DMS79 treated with DMSO at 0.1 percent for 48 hours (cell line): ENCODE measurements at regions not wholly inside any gene's neighbourhood (a gene's known extent, or its start where the extent isn't known, plus 50 kb on each side); places are given as distances from the start of the nearest gene placed in this dataset.

Experiments
- DNase-seq: peaks from one replicate; lab custom pipeline; 2025; lab: John Stamatoyannopoulos, UW

DNA sequence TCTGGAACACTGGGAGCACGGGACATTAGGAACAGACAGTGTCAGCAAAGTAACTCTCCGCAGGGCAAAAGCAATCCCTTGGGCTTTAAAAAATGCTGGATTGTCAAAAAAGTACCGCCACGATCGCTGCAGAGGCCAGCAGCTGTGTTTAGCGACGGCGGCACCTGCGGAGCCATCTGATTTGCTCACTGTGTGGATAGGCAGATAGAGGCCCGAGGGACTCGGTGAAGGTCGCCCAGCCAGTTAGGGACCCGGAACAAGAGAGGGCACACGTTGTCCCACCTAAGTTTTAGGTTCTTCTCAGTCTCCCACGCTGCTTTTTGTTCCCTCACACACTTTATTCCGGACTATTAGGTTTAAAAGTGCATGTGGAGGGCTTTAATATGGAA lies 238.3 kb downstream of the TEX29 start:
- no peak for DNase-seq

DNA sequence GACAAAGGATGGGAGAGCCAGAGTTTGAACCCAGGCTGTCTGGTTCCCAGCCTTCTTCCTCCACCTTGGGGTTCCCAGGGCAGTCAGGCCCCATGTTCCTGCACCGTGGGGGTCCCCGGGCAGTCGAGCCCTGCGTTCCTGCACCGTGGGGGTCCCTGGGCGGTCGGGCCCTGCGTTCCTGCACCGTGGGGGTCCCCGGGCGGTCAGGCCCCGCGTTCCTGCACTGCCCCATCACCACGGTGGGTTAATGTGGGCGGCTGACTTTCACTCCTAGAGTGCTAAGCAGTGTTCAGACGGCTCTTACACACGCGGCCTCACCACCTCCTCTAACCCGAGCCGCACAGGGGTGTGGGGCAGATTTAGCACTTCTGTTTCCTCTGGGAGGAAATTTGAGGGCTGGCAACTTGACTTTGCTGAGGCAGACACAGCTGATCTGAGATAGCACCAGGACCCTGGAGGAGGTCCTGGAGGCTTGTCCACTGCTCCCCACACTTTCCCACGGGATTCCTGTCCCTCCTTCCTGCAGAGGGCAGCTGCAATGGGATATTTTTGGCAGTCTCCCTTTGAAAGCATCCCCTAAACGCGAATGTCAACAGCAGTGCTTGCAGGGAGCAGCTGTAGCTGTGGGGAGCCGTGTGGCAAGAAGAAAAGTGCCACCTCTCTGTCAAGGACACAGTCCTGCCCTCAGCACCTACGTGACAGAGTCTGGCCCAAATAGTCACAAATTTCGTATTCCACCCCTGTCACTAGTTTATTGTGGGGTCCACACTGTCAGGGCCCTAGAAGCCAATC lies 239.4 kb downstream of the TEX29 start:
- DNase-seq: no peak

DNA sequence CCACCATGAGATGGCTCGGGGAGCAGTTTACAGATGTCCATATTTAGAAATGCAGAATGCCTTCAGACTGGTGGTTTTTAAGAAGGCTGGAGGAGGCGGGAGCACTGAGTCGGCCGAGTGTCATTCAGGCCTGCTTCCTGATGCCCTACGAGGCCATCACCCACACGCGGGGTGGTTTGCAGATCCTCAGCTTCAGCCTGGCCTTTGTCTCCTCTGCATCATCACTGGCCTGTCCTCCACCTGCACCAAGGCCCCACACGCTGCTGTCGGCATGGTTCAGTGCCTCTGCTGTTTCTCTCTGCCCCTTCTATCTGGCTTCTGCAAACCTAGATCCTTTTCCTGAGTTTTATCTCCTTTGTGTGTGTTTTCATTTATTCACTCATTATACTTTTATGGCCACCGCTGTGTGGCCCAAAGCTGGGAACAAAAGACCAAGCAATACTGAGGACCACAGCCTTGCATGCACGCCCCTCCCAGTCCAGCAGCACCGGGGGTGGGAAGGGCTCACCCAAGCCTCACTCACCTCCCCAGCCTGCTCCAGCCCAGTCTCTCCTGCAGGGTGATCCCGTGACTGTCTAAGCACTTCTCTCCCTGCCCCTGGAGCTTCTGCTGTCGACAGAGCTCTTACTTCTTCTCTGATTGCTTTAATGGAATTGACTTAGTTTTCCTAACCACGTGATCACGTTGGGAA lies 240.8 kb downstream of the TEX29 start:
- DNase-seq: no peak

DNA sequence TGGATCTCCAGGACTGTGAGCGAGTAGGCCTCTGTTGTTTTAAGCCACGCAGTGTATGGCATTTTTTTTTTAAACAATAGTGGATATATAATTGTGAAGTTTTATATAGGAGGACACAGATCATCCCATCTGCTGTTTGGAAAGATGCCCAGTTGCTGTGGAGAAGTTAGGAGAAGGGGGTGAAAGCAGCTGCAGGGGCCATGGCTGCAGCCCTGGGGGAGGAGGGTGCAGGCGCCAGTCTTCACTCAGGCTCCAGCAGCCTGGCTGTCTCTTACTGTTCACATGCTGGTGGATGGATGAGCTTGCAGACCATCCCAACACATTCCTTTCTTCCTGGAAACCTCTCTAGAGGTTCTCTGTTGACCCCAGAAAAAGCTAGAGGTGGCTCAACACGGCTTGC lies 242.3 kb downstream of the TEX29 start:
- no peak for DNase-seq

DNA sequence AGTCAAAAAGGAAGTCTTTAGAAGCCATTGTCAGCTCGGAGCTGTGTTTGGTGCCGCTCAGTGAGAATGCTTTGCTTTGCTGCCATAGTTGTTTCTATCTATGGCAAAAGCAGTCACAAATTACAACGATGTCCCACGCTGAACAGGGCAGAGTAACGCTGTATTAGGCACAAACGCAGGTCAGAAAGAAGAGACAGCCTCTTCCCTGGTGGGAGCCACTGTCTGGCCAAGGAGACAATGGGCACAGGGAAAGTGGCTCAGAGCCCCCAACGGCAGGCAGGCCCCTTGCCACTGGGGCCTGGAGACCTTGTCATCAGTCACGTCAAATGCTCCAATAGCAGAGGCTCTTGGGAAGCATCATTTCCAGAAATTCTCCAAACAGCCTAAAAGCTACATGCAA lies 244.2 kb downstream of the TEX29 start:
- no peak for DNase-seq

DNA sequence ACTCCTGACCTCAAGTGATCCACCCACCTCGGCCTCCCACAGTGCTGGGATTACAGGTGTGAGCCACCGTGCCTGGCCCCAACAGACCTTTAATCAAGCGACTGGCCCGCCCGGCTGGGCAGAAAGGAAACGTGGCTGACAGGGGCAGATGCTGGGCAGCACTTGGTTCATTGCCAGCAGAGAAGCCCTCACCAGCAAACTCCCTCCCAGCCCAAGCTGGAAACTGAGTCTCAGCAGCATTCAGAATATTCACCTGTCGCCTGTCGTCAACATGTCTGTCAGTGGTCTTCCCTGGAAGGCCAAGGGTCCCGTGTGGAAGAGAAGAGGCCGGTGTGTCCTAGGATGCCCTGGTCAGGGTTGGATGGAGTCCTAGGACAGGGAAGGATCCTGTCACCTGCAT lies 245.0 kb downstream of the TEX29 start:
- DNase-seq: no peak

DNA sequence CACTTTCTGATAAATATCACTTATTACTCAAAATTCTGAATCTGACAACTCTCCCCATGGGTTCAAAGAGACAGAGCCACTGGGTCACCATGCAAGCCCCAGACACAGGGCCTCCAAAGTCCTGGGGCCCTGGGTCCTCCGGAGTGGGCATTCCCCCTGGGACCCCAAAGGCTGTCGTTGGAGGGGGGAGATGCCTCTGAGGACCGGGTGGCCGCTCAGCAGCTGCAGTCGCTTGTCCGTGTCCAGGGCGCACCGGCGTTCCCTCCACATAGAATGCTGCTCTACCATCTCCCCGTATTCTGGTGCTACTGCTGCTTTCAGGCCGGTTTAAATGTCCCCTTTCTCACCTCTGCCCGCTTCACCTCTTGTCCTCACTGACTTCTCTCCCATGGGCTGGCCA lies 246.1 kb downstream of the TEX29 start:
- DNase-seq: no peak

DNA sequence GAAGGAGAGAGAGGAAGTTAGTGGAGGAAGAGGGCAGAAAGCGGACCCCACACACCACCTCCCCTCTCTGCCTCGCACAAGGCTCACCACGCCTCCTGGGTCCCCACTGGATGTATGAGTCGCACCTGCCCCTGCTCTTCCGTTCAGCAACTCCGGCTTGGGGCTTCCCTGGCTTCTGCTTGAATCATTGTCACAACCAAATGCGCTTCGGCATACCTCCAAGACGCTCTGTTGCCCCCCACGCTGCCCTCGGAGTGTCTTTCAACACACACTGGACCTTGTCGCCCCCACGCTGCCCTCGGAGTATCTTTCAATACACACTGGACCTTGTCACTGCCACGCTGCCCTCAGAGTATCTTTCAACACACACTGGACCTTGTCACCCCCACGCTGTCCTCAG lies 247.2 kb downstream of the TEX29 start:
- DNase-seq: no peak

DNA sequence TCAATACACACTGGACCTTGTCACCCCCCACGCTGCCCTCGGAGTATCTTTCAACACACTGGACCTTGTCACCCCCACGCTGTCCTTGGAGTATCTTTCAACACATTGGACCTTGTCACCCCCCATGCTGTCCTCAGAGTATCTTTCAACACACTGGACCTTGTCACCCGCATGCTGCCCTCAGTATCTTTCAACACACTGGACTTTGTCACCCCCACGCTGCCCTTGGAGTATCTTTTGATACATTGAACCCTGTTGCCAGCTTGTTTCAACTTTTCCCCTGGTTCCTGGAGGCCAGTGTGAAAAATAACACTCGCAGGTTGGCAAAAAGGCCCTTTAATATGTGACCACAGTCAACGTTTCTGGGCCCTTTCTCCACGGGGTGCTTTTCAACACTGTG lies 247.8 kb downstream of the TEX29 start:
- no peak for DNase-seq

DNA sequence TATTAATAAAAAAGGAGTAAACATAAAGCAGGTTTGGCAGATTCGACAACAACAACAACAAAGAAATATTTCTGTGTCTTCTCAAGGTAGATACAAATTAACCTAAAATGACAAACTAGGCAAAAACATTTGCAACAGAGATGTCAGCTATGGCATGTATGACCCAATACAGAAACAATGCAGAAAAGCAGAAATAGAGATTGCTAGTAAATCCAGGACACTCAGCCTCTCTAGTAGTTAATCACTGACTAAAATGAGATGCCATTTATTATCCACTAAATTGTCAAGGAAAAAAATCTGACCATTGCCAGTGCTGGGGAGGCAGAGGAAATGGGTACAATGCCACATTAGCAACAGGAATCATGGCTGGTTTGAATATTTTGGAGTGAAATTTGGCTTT lies 250.5 kb downstream of the TEX29 start:
- no peak for DNase-seq

DNA sequence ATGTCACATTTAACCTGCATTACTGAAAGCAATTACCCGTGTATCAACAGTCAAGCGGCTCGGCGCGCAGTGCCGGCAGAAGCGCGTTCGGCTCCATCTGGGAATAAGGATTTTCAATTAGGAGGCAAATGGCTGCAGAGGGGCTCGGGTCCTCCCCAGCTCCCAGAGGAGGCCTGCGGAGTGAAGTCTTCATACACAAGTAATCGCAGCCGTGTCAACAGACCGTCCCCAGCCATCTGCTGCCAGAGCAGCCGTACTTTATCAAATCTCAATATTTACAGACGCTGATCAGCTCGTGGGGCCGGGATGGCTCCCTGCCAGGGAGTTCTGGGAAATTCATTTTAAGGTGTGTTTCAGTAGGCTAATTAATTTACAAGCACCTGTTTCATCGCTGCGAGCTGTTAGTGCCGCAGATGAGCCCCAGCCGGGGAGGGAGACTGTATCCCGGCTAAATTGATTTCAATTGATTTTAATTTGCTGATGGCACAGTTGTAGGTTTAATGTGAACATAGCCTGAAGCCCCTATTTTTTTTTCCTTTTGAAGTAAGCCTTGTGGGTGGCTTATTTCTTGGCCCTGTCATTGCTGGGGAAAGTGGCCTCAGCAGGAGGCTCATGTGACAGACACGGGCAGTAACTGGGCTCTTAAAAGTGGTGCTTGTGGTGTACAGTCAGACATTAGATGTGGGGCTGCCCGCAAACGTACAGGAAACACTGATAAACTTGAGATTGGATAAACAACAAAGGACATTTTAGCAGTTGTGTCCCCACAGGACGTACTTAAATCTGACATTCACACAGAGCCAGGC lies 252.7 kb downstream of the TEX29 start:
- DNase-seq: peak; percentile 100

DNA sequence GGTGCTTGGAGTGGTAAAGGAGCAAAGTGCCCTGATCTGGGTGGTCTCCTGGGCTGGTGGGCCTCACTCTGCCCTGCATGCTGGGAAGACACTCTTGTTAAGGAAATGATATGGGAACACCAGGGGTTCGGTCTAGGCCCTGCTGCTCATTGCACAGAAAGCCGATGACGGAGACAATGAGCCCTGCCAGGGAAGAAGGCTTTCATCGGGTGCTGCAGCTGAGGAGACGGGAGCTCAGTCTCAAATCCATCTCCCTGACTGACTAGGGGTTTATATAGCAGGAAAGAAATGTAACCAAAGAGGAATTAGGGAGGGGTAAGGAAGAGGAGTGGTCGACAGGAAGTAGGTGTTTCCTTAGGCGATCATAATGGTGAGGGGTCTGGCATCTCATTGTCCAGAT lies 253.4 kb downstream of the TEX29 start:
- DNase-seq: peak; percentile 75

DNA sequence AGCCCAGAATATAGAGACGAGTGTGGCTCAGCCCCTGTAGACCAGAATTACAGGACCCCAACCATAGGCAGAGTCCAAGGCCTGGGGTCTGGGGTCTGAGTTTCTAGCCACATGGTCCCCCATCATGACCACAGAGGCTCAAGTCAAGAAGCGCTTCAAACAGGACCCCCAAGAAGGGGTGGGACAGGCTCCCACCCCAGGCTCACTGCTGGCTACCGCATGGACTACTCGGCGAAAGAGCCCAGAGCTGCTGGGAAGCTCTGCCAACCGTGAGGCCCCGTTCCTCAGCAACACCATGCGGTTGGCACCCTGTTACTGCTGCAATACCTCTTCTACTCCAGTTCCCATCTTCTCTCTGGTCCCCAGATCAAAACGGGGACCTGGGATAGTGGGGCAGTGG lies 254.8 kb downstream of the TEX29 start:
- DNase-seq: no peak

DNA sequence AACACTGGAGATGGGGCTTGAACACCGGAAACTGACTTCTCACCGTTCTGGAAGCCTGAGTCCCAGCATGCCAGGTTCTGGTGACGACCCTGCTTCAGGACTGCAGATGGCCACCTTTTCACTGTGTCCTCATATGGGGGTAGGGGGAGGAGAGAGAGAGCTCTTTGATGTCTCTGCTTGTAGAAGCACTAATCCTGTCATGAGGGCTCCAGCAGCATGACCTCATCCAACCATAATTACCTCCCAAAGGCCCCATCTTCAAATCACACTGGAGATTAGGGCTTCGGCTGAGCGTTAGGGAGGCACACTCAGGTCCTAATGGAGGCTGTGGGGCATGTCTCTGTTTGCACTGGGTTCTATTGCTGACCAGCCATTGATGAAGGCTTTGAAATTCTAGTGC lies 255.3 kb downstream of the TEX29 start:
- DNase-seq: no peak

DNA sequence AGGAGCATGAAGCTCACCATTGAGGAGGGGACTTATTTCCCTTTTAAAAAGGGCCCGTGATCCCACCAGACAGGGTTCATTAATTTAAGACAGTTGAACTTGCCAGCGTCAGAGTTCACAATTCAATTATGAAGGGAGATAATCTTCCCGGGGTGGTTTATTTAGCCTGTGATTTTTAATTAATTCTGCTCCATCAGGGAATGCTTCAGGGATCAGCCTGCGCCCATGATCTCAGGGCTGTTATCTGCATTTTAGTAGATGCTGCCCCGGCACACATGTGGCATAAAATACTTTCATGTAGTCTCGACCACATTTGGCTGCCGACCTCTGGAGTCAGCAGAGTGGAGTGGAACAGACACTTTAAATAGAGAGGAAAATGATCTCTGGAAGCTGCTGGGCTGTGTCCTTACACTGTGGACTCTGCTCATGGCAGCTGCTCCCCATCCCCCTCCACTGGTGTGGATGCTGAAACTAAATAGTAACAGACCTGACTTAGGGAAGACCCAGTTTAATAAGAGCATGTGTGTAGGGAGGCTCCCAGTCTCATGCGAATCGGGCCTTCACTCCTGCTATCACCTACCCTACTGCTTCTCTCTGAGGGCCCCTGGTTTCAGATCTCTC lies 256.9 kb downstream of the TEX29 start:
- DNase-seq: no peak

DNA sequence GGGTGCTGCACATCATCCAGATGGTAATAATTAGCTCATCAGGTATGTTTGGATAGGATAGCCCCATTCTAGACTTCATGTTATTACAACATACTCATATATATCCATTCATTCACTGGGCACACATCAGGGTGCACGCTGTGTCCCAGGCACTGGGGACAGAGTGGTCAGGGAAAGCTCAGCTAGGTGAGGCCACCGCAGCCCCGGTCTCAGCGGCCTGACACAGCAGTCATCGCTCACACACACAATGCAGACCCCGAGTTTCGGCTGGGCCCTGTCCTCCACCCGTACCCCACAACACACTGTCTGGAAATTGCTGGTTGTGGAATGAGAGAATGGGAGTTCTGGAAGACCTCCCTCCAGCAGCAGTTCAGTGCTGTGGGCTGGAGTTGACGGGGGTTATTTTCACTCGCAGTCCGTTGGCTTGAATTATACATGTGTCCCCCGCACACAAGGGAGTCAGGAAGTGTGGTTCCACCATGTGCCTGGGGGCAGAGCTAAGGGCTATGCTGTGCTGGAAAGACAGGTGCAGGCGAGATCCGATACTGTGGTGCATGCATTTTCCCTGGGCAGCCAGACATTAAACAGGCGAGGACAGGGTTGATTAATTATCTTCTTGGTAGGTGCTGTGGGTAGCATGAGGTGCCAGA lies 257.6 kb downstream of the TEX29 start:
- no peak for DNase-seq

DNA sequence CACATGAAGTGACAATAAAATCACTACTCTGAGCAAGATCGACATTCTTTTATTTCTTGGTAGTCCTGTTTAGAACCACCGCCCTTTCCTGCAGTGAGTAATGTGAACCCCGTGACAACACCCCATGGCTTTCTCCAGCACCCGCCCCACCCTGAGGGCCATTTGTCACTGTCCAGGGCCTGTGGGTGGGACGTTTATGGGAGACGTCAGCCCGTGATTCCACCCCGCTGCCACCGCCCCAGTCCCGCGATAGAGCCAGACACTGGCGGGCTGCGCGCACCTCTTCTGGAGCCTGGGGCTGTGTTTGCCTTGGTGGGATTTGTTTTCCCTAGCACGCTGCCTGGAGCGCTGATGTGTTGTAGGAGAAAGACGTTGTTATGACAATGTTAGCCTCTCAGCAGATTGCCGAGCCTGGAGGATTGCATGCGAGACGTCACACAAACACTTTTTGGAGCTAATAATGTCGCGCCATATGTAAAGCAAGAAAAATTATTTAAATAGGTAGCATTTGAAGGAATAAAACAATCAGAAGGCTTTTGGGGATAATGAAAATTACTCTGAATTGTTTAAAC lies 263.7 kb downstream of the TEX29 start:
- no peak for DNase-seq

DNA sequence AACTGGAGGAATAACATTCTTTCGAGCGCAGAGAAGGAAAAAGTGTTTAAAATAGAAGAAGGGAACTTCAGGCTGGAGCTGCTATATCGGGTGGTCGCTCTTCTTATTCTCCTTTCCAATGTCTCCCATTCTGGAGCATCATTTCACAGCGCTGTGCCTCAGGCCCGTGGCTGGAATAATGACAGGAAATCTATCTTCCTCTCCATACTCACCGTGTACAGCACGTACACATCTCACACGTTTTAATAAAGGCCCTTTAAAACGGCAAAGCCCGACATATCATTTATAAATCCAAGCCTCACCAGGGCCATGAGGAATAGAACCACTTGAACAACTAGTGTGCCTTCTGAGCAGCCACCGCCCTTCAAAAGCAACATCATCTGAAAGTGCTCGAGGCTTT lies 264.4 kb downstream of the TEX29 start:
- no peak for DNase-seq

DNA sequence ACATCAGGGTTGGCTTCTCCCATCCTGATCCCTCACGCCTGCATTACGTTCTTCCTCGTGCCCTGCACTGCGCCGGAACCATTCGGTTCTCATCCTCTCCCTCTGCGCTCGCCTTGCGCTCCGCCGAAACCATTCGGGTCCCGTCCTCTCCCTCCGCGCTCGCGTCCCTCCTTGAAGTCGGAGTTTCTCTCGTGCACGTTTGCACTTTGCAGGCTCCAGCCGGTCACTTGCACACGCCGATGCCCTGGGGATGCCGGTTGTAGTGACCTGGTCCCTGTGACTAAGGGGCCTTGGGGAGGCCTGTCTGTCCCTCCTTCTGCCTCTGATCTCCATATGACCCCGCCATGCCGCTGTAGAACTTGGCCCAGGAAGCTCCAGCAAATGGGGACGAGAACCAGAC lies 265.8 kb downstream of the TEX29 start:
- DNase-seq: no peak

DNA sequence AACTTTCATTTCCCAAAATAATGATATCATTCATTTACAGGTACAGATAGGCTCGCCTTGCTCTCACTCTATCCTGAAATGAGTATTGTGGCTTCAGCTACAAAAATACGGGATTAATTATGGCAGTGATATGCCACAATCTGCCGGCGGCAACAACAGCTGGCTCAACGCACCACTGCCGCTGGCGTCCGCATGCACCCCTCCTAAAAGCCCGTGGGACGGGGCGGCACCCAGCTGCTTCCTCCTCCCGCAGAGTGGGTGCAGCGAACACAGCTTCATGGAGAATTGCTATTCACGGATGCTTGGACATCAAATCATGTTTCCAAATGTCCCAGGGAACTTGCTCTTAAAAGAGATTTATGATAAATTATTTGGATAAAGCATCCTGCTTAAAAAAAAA lies 266.8 kb downstream of the TEX29 start:
- no peak for DNase-seq

DNA sequence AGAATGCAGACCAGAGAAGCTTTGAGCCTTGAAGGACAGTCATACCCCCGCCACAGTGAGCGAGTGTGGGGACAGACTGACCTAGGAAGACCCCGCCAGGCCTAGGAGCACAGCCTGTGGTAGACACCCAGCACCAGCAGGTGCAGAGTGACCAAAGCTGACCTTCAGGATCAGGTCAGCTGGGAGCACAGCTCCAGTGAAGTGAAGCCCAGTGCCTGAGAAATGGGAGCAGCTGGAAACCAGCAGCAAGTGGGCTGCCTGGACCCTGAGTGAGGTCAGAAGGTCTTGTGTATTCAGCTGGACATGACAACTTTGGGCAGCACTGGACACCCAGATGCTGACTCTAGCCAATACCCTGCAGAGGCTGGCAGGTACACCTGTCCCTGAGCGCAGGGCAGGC lies 268.9 kb downstream of the TEX29 start:
- no peak for DNase-seq

DNA sequence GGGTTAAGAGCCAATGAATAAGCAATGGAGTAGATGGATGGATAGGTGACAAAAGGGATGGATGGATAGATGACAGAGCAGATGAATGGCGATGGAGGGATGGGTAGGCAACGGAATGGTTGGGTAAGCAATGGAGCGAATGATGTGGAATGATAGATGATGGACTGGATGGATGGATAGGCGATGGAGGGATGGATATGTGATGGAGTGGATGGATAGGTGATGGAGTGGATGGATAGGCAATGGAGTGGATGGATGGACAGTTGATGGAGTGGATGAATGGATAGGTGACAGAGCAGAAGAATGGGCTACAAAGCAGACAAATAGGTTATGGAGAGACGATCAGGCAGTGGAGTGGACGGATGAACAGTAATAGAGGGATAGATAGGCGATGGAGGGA lies 269.6 kb downstream of the TEX29 start:
- no peak for DNase-seq
